GM12878 (cell line): ENCODE measurements at regions not wholly inside any gene's neighbourhood (a gene's known extent, or its start where the extent isn't known, plus 50 kb on each side); places are given as distances from the start of the nearest gene placed in this dataset.

Source experiments
- GABPA ChIP-seq: IDR thresholded peaks from 2 replicates; pipeline ENCODE4 v1.6.1; 2014; ENCODE audit warnings: antibody characterized with exemption, low read depth, mild to moderate bottlenecking, inconsistent platforms
- HDAC2 ChIP-seq: fragments of 200-600 bp; sonication (generic); IDR thresholded peaks from 2 replicates; pipeline ENCODE4 v1.6.1; 2017
- MTA3 ChIP-seq: IDR thresholded peaks from 2 replicates; pipeline ENCODE4 v1.6.1; 2012; ENCODE audit warnings: low read length, inconsistent platforms, borderline replicate concordance
- POLR2A ChIP-seq: IDR thresholded peaks from 2 replicates; pipeline ENCODE4 v1.6.1; 2011; ENCODE audit warnings: low read depth, mild to moderate bottlenecking, low read length
- POLR2AphosphoS5 ChIP-seq: IDR thresholded peaks from 2 replicates; pipeline ENCODE4 v1.6.1; 2011; ENCODE audit warnings: mild to moderate bottlenecking, low read length, inconsistent platforms
- SUPT20H ChIP-seq: IDR thresholded peaks from 2 replicates; pipeline ENCODE4 v1.6.1; 2011; ENCODE audit warnings: low read depth, mild to moderate bottlenecking, low read length, moderate library complexity, borderline replicate concordance; ENCODE audit not compliant: control insufficient read depth
- TF ChIP-seq, protein P1 (sequence below), 3 experiments: IDR thresholded peaks in 2 of 3; conservative IDR thresholded peaks in 1 of 3; 2 replicates each; pipeline ENCODE4 v1.5.1; 2011; ENCODE audit warnings: low read depth in 3 of 3, low read length in 3 of 3, mild to moderate bottlenecking in 3 of 3, control low read depth in 2 of 3, moderate library complexity in 2 of 3, inconsistent platforms in 1 of 3, mixed read lengths in 1 of 3; ENCODE audit not compliant: control insufficient read depth in 2 of 3, insufficient read depth in 1 of 3; ENCODE audit errors: extremely low read depth in 1 of 3
- TF ChIP-seq, protein P2 (sequence below): fragments of 450-650 bp; IDR thresholded peaks from 2 replicates; pipeline ENCODE4 v1.6.1; 2017; ENCODE audit warnings: mild to moderate bottlenecking
- TF ChIP-seq, protein P3 (sequence below): IDR thresholded peaks from 2 replicates; pipeline ENCODE4 v1.6.1; 2011; ENCODE audit warnings: low read depth, low read length, improper control_type of control experiment, borderline replicate concordance
- TF ChIP-seq, protein P4 (sequence below): IDR thresholded peaks from 2 replicates; pipeline ENCODE4 v1.6.1; 2012; ENCODE audit warnings: low read depth, low read length, improper control_type of control experiment
- TF ChIP-seq, protein P5 (sequence below): IDR thresholded peaks from 2 replicates; pipeline ENCODE4 v1.6.1; 2011; ENCODE audit warnings: borderline replicate concordance, low read depth, mild to moderate bottlenecking, moderate library complexity, mixed read lengths, low read length; ENCODE audit not compliant: insufficient read depth; ENCODE audit errors: extremely low read length
- TF ChIP-seq, protein P6 (sequence below): fragments of 450-650 bp; conservative IDR thresholded peaks from 2 replicates; pipeline ENCODE4 v1.6.1; 2017; ENCODE audit warnings: mild to moderate bottlenecking, moderate library complexity

DNA sequence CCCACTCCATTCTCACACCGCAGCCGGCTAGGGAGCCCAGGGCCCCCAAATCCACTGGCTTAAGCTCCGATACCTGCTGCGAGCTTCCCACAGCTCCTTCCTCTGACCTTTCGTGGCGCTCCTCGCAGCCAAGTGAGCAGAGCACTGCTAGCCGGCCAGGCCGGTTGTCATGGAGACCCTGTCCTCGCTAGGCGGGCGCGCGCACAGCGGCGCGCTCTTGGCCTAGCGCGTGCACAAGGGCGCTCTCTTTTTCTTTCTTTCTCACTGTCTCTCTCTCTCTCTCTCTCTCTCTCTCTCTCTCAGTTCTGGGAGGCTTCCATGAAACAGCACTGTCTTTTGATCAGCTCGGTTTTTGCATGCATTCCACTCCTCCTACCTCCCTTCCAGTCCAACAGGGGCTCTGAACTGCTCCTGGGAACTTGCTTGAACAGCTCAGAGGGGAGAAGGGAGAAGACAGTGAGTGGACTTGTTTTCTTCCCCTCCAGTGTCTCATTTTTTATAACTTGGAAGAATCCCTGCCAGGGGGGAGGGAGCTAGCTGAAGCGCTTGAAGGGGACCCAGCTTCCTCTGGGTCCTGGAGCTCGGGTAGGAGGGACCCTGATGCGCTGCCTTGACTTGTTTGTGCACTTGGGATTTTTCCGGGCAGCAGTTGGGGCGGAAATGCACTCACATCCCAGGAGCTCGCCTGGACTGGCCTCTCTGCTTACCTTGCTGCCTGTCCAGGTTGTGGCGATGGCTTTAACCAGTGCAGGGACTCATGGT lies 100.3 kb upstream of the AKIP1 start:
- TF ChIP-seq, protein P1, sequence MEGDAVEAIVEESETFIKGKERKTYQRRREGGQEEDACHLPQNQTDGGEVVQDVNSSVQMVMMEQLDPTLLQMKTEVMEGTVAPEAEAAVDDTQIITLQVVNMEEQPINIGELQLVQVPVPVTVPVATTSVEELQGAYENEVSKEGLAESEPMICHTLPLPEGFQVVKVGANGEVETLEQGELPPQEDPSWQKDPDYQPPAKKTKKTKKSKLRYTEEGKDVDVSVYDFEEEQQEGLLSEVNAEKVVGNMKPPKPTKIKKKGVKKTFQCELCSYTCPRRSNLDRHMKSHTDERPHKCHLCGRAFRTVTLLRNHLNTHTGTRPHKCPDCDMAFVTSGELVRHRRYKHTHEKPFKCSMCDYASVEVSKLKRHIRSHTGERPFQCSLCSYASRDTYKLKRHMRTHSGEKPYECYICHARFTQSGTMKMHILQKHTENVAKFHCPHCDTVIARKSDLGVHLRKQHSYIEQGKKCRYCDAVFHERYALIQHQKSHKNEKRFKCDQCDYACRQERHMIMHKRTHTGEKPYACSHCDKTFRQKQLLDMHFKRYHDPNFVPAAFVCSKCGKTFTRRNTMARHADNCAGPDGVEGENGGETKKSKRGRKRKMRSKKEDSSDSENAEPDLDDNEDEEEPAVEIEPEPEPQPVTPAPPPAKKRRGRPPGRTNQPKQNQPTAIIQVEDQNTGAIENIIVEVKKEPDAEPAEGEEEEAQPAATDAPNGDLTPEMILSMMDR (IDR thresholded peaks at IDR 0.05 in 2 of 3, conservative IDR thresholded peaks at IDR 0.05 in 1 of 3; ENCODE audit: control insufficient read depth in 2 of 3, extremely low read depth in 1 of 3, insufficient read depth in 1 of 3, low read depth in 3 of 3, low read length in 3 of 3), result no peak
- no peak for TF ChIP-seq GABPA
- no peak for TF ChIP-seq POLR2AphosphoS5
- no peak for TF ChIP-seq POLR2A
- TF ChIP-seq, protein P2, sequence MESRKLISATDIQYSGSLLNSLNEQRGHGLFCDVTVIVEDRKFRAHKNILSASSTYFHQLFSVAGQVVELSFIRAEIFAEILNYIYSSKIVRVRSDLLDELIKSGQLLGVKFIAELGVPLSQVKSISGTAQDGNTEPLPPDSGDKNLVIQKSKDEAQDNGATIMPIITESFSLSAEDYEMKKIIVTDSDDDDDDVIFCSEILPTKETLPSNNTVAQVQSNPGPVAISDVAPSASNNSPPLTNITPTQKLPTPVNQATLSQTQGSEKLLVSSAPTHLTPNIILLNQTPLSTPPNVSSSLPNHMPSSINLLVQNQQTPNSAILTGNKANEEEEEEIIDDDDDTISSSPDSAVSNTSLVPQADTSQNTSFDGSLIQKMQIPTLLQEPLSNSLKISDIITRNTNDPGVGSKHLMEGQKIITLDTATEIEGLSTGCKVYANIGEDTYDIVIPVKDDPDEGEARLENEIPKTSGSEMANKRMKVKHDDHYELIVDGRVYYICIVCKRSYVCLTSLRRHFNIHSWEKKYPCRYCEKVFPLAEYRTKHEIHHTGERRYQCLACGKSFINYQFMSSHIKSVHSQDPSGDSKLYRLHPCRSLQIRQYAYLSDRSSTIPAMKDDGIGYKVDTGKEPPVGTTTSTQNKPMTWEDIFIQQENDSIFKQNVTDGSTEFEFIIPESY, result no peak
- TF ChIP-seq, protein P3, sequence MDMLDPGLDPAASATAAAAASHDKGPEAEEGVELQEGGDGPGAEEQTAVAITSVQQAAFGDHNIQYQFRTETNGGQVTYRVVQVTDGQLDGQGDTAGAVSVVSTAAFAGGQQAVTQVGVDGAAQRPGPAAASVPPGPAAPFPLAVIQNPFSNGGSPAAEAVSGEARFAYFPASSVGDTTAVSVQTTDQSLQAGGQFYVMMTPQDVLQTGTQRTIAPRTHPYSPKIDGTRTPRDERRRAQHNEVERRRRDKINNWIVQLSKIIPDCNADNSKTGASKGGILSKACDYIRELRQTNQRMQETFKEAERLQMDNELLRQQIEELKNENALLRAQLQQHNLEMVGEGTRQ, result no peak
- no peak for TF ChIP-seq HDAC2
- TF ChIP-seq, protein P4, sequence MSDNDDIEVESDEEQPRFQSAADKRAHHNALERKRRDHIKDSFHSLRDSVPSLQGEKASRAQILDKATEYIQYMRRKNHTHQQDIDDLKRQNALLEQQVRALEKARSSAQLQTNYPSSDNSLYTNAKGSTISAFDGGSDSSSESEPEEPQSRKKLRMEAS, result no peak
- no peak for TF ChIP-seq SUPT20H
- TF ChIP-seq, protein P5, sequence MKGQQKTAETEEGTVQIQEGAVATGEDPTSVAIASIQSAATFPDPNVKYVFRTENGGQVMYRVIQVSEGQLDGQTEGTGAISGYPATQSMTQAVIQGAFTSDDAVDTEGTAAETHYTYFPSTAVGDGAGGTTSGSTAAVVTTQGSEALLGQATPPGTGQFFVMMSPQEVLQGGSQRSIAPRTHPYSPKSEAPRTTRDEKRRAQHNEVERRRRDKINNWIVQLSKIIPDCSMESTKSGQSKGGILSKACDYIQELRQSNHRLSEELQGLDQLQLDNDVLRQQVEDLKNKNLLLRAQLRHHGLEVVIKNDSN, result no peak
- no peak for TF ChIP-seq MTA3
- TF ChIP-seq, protein P6, sequence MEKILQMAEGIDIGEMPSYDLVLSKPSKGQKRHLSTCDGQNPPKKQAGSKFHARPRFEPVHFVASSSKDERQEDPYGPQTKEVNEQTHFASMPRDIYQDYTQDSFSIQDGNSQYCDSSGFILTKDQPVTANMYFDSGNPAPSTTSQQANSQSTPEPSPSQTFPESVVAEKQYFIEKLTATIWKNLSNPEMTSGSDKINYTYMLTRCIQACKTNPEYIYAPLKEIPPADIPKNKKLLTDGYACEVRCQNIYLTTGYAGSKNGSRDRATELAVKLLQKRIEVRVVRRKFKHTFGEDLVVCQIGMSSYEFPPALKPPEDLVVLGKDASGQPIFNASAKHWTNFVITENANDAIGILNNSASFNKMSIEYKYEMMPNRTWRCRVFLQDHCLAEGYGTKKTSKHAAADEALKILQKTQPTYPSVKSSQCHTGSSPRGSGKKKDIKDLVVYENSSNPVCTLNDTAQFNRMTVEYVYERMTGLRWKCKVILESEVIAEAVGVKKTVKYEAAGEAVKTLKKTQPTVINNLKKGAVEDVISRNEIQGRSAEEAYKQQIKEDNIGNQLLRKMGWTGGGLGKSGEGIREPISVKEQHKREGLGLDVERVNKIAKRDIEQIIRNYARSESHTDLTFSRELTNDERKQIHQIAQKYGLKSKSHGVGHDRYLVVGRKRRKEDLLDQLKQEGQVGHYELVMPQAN, result no peak
